GM19240 (cell line): ENCODE measurements at regions not wholly inside any gene's neighbourhood (a gene's known extent, or its start where the extent isn't known, plus 50 kb on each side); places are given as distances from the start of the nearest gene placed in this dataset.
"Not testable (repeated sequence)": the region's sequence is repeated elsewhere in the genome, so short reads cannot be mapped to it uniquely, and the experiment has no call there.

Source experiments
- DNase-seq: peaks from one replicate; pipeline ENCODE4 v3.0.0; 2011; ENCODE audit warnings: low spot score; ENCODE audit not compliant: insufficient read length

- not testable (repeated sequence) for DNase-seq
Measured at GRCh38 chr17:14560325-14560724, 259.4 kb downstream of the HS3ST3B1 start.

GRCh38 chr17:14559264-14560119, 258.6 kb downstream of the HS3ST3B1 start:
- no peak for DNase-seq

- no peak for DNase-seq
Measured at GRCh38 chr17:14557480-14557879, 256.6 kb downstream of the HS3ST3B1 start.

GRCh38 chr17:14553847-14554246, 253.0 kb downstream of the HS3ST3B1 start:
- no peak for DNase-seq

- DNase-seq, result no peak
Measured at GRCh38 chr17:14552306-14552705, 251.4 kb downstream of the HS3ST3B1 start.

- DNase-seq, result no peak
Measured at GRCh38 chr17:14547556-14547955, 246.7 kb downstream of the HS3ST3B1 start.

- no peak for DNase-seq
Measured at GRCh38 chr17:14547016-14547415, 246.1 kb downstream of the HS3ST3B1 start.

- DNase-seq, result no peak
Measured at GRCh38 chr17:14545156-14545906, 244.4 kb downstream of the HS3ST3B1 start.

GRCh38 chr17:14541714-14542113, 240.8 kb downstream of the HS3ST3B1 start:
- no peak for DNase-seq

GRCh38 chr17:14539801-14540200, 238.9 kb downstream of the HS3ST3B1 start:
- DNase-seq, result no peak

GRCh38 chr17:14532242-14532641, 231.4 kb downstream of the HS3ST3B1 start:
- DNase-seq, result not testable (repeated sequence)

GRCh38 chr17:14525551-14526455, 224.9 kb downstream of the HS3ST3B1 start:
- no peak for DNase-seq

- no peak for DNase-seq
Measured at GRCh38 chr17:14522795-14523387, 222.0 kb downstream of the HS3ST3B1 start.

GRCh38 chr17:14518919-14519318, 218.0 kb downstream of the HS3ST3B1 start:
- DNase-seq, result not testable (repeated sequence)

GRCh38 chr17:14514973-14515372, 214.1 kb downstream of the HS3ST3B1 start:
- no peak for DNase-seq

GRCh38 chr17:14513835-14514234, 213.0 kb downstream of the HS3ST3B1 start:
- DNase-seq, result no peak

GRCh38 chr17:14510136-14510535, 209.3 kb downstream of the HS3ST3B1 start:
- no peak for DNase-seq

- no peak for DNase-seq
Measured at GRCh38 chr17:14508156-14508555, 207.3 kb downstream of the HS3ST3B1 start.

- DNase-seq, result no peak
Measured at GRCh38 chr17:14506364-14506763, 205.5 kb downstream of the HS3ST3B1 start.

- no peak for DNase-seq
Measured at GRCh38 chr17:14505606-14506005, 204.7 kb downstream of the HS3ST3B1 start.

GRCh38 chr17:14499976-14500375, 199.1 kb downstream of the HS3ST3B1 start:
- DNase-seq, result no peak
